8988T (cell line): ENCODE measurements at regions not wholly inside any gene's neighbourhood (a gene's known extent, or its start where the extent isn't known, plus 50 kb on each side); places are given as distances from the start of the nearest gene placed in this dataset.
"Not testable (repeated sequence)": the region's sequence is repeated elsewhere in the genome, so short reads cannot be mapped to it uniquely, and the experiment has no call there.

Experiments used
- DNase-seq: peaks from one replicate; pipeline ENCODE4 v3.0.0; 2011

DNA sequence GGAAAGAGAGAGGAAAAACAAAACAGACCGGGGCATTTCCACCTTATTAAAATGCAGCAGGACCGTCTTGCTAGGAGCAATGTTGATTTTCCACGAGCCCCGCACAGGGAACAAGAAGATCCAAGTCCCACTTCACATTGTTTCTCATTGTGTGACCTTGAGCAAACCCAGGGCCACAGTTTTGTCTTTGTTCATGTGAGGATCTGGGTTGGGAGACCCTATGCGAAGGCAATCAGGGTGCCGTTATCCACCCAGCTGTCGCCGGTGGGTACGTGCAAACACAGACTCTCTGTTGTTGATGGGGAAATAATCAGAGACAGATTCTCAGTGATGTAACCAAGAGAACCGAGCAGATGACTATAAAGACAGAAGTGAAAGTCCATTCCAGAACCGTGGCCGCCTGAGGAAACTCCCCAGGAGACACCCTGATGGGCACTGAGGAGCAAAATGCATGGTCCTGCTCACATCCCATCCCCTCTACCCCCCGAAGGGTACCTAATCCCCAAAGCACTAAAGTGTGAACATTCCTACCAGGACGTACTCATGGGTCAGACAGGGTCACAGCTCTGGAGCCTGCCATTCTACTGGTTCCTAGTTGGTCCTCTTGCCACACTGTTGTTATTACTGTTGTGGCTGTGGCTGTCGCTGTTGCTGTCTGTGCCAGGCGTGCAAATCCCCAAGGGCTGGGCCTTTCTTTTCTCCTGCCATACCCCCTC lies 102.7 kb upstream of the RBPJ start:
- no peak for DNase-seq

- no peak for DNase-seq
Observed at GRCh38 chr4:26218677-26219605, 101.9 kb upstream of the RBPJ start.

- DNase-seq: peak; percentile 25
Observed at GRCh38 chr4:26220696-26221095, 100.1 kb upstream of the RBPJ start.

- no peak for DNase-seq
Observed at GRCh38 chr4:26223155-26223554, 97.7 kb upstream of the RBPJ start.

DNA sequence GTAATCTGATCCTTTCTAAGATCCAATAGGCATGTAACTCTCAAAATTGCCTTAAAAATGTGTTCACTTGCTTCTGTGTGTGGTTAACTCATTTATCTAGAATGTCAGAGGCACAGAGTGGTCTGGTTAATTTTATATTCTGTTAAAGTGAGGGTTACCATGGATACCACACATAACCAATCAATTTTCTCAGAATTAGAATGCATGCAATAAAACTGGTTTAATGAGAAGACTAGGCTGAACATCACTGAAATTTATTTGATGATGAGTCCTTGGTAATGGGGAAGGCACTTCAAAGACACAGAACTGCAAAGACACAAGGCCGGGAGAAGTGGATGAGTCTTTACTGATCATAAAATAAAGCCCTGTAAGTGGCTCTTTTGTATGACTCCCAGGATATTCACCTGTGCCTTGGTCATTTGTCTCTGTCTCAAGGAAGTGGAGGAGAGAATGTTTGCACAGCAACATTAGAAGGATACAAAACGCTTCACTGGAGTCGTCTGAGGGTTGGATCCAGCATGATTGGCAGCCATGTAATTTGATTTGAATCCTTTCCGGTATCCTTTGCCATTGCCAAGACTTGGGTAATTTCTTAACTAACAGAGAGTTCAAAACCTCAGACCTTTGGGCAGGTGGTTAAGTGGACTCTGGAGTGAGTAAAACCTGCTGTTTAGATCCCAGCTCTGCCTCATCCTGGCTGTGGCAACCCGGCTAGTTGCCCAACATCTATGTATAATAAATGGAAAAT lies 94.0 kb upstream of the RBPJ start:
- DNase-seq: no peak

- no peak for DNase-seq
Observed at GRCh38 chr4:26227601-26228229, 93.1 kb upstream of the RBPJ start.

- no peak for DNase-seq
Observed at GRCh38 chr4:26228883-26229282, 91.9 kb upstream of the RBPJ start.

DNA sequence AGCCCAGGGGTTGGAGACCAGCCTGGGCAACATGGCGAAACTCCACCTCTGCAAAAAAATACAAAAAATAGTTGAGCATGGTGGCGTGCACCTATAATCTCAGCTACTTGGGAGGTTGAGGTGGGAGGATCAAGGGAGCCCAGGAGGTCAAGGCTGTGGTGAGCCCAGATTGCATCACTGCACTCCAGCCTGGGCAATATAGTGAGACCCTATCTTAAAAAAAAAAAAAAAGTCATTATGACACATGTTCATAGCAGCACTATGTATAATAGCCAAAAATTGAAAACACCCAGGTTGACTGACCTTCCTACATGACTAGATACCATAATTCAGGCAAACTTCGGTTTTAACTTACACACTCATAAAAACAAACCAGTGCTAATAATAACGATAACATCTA lies 90.8 kb upstream of the RBPJ start:
- no peak for DNase-seq

DNA sequence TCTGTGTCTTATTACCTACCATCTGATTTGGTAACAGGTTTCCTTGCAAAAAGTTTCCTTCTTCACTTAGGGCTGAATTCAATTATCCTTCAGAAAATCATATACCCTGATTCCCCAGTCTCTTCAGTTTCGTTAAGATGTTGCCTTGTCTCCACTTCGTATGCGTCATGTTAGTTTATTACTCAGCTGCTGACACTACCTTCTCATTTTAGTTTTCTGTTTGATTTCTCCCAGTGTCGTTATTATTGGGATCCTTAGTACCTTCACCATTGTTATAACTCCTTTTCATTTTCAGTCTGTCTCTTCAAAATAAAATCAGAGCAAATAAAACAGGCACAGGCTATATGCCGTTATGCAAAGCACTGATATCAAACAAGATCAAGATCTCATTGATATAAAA lies 87.5 kb upstream of the RBPJ start:
- no peak for DNase-seq

- DNase-seq: no peak
Observed at GRCh38 chr4:26235500-26235899, 85.3 kb upstream of the RBPJ start.

DNA sequence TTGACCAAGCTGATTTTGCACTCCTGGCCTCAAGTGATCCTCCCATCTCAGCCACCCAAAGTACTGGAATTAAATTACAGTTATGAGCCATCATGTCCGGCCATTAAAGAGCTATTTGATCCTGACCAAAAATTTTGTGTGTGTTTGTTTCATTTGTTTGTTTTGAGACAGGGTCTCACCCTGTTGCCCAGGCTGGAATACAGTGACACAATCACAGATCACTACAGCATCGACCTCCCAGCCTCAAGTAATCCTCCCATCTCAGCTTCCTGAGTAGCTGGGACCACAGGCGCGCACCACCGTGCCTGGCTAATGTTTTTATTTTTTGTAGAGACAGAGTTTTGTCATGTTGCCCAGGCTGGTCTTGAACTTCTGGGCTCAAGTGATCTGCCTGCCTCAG lies 82.9 kb upstream of the RBPJ start:
- DNase-seq: no peak

DNA sequence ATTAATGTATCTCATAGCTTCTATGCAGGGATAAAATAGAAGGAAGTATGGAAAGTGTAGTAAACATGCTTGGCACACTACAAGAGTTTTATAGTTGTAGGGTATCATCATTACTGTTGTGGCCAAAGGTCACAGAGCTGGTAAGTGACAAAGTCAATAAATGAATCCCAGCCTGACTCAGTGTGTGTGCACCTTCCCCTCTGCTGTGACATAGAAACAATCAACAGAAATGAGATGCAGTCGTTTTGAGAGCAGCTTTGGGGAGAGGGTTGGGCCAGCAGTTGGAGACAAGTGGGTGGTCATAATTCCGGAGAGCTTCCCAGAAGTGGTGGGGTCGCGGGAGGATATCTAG lies 82.4 kb upstream of the RBPJ start:
- DNase-seq: no peak

- no peak for DNase-seq
Observed at GRCh38 chr4:26238778-26239679, 81.8 kb upstream of the RBPJ start.

DNA sequence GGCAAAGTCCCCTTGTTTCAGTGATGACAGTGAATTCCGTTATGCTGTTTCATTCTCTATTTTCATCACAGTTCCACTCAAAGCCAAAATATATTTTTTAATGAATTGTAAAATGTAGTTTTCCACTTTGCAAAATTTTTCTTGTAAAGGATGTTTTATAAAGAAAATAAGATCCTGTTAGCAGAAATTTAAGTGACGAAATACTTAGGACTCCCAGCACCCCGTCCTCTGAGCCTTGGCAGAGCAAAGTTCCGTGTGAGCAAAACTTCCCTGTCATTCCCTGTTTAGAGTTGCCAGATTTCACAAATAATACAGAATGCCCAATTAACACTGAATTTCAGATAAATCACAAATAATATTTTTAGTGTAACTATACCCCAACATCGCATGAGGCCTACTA lies 81.0 kb upstream of the RBPJ start:
- no peak for DNase-seq

- DNase-seq: no peak
Observed at GRCh38 chr4:26241179-26241578, 79.6 kb upstream of the RBPJ start.

- DNase-seq: no peak
Observed at GRCh38 chr4:26242451-26242850, 78.4 kb upstream of the RBPJ start.

GRCh38 chr4:26244138-26244537 lies 76.7 kb upstream of the RBPJ start:
- not testable (repeated sequence) for DNase-seq

DNA sequence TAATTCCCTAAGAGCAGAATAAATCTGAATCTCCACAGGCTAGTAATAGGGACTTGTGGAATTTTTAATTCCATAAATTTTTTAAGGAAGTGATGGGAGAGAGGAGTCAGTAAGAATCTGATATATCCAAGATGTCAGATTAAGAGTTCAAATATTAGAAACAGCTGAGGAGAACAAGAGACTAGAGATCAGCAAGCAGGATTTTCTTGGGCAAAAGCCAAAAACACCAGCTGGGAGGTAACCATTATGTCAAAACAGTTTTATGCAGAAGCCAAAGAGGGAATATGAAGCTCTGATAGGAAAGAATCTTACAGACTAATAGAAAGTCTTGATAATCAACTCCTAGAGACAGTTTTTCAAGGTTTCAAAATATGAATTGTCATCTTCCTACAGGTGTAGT lies 72.2 kb upstream of the RBPJ start:
- no peak for DNase-seq

- no peak for DNase-seq
Observed at GRCh38 chr4:26252349-26253025, 68.3 kb upstream of the RBPJ start.

DNA sequence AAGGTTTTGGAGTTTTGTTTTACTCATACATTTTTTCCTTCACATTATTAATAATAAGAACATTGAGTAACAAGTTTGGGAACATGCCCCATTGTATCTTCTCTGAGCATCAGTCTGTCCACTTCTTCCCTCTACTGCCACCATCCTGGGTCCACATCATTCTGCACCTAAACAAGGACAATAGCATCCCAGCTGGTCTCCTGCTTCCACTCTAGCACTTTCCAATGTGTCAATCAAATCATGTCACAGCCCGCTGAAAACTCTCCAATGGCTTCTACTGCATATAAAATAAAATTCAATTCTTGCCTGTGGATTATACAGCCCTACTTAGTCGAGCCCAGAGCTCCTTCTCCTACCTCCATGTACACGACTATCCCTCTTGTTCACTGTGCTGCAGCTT lies 66.8 kb upstream of the RBPJ start:
- no peak for DNase-seq

DNA sequence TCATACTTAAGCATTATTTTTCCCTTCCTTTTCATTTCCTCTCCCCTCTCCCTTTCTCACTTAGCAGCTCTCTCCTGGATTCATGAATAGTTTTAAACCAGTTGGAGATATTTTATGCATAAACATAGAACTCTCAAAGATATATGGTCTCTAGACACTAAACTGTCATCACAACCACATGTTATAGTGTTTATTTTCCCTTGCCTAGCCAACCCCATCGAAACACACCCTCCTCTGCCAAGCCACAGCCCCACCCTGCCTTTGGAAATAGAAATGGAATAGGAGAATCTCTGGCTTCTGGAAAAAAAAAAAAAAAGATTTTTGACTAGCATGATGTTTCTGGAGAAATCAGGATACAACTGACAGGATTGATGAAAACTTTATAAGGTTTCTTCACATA lies 64.8 kb upstream of the RBPJ start:
- DNase-seq: no peak

GRCh38 chr4:26257444-26257843 lies 63.4 kb upstream of the RBPJ start:
- not testable (repeated sequence) for DNase-seq
